KG1 (cell line): ENCODE measurements at regions not wholly inside any gene's neighbourhood (a gene's known extent, or its start where the extent isn't known, plus 50 kb on each side); places are given as distances from the start of the nearest gene placed in this dataset.
A peak's percentile ranks its signal among the peaks of the same experiment; 100 is the strongest.
"Not testable (repeated sequence)": the region's sequence is repeated elsewhere in the genome, so short reads cannot be mapped to it uniquely, and the experiment has no call there.

Experiments
- DNase-seq: peaks from one replicate; lab custom pipeline; 2025; lab: John Stamatoyannopoulos, UW

DNA sequence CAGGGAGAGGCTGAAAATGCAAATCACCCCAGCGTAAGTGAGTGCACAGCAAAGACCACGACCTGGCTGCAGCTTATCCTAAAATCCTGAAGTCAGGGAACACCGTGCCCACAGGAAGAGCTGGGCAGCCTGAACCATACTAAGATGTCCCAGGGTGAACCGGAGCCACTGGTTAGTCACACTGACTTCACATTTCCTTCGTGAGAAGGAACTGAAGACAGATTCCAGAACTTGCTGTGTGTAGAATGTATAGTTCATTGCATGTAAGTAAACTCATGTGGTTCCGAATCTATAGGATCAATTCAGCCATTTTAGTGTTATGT lies 84.6 kb upstream of the NDUFV2 start:
- DNase-seq, result peak; percentile 11

GRCh38 chr18:9019135-9019534 lies 83.4 kb upstream of the NDUFV2 start:
- DNase-seq, result no peak

DNA sequence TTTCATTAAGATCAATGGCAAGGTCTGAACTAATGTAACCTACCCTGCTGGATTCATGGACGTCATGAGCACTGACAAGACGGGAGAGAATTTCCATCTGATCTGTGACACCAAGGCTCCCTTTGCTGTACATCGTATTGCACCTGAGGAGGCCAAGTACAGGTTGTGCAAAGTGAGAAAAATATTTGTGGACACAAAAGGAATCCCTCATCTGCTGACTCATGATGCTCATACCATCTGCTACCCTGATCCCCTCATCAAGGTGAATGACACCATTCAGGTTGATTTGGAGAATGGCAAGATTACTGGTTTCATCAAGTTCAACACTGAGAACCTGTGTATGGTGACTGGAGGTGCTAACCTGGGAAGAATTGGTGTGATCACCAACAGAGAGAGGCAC lies 82.3 kb upstream of the NDUFV2 start:
- DNase-seq, result no peak

DNA sequence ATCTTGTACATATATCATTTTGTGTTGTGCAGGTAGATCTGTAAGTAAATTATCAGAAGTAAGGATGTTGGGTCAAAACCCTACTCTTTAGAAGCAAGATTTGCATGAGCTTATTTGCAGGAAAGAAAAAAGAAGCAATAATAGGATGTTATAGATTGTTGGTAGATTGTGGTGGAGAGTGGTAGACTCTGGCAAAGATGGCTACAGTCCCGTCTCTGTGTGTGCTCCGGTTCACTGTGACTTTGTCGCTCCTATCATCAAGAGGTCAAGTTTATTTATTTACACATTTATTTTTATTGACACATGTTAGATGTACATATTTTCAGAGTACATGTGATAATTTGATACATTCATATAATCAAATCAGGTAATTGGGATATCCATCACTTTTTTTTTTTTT lies 81.0 kb upstream of the NDUFV2 start:
- no peak for DNase-seq

GRCh38 chr18:9022397-9023155 lies 79.9 kb upstream of the NDUFV2 start:
- DNase-seq, result no peak

DNA sequence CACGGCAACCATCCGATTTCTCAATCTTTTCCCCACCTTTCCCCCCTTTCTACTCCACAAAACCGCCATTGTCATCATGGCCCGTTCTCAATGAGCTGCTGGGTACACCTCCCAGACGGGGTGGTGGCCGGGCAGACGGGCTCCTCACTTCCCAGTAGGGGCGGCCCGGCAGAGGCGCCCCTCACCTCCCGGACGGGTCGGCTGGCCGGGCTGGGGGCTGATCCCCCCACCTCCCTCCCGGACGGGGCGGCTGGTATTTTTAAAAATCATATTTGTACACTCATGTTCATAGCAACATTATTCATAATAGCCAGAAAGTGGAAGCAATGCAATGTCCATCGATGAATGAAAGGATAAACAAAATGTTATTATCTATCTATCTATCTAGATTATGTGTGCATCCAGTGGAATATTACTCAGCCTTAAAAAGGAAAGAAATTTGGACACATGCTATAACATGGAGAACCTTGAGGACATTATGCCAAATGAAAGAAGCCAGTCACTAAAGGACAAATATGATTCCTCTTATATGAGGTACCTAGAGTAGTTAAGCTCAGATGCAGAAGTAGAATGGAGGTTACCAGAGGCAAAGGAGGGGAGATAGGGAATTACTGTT lies 78.4 kb upstream of the NDUFV2 start:
- not testable (repeated sequence) for DNase-seq

DNA sequence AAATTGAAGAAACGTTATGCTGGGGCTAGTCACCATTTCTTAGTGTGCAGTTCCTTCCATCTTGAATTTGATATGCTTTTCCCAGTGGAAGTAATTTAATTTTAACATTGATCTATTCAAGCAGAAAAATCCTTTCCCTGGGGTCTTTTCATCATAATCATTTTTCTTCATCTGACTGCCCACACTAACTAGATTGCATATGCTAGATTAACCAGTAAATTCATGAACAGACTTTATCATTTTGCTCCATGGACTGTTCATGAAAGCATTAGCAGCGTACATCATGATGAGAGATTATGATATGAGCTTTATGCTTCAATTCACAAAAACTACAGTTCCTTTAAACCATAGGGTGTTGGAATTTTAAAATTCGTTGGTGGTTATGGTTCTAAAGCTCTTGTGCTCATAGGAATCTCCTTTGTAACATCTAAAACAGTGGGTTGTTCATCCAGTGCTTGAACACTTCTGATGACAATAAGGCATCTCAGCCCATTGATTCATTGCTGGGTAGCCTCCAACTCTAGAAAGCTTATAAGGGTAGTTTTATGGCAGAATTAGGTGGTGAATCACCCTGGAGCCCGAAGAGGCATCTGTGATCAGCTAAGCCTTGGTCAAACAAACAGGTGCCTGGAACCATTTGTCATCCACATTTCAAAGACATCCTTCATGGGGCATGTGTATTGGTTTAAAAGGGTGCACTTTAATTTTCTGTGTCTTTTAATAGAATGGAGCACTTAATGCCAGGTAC lies 77.2 kb upstream of the NDUFV2 start:
- no peak for DNase-seq

- no peak for DNase-seq
Measured at GRCh38 chr18:9029131-9029530, 73.4 kb upstream of the NDUFV2 start.

DNA sequence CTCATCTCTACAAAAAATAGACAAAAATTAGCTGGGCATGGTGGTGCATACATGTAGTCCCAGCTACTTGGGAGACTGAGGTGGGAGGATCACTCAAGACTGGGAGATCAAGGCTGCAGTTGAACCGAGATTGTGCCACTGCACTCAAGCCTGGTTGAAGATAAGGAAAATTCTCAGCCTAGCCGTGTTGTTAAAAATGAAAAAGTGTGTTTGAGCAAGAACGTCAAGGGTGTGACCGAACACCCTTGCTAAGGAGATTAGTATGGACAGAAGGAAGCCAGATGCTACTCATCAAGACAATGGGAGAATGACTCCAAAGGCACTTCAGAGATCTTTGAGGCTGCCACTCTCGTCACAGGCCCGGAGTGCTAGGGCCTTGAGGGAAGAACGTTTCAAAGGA lies 70.0 kb upstream of the NDUFV2 start:
- DNase-seq, result no peak

- DNase-seq, result no peak
Measured at GRCh38 chr18:9038277-9038871, 64.1 kb upstream of the NDUFV2 start.

- DNase-seq, result no peak
Measured at GRCh38 chr18:9039441-9040071, 62.9 kb upstream of the NDUFV2 start.

DNA sequence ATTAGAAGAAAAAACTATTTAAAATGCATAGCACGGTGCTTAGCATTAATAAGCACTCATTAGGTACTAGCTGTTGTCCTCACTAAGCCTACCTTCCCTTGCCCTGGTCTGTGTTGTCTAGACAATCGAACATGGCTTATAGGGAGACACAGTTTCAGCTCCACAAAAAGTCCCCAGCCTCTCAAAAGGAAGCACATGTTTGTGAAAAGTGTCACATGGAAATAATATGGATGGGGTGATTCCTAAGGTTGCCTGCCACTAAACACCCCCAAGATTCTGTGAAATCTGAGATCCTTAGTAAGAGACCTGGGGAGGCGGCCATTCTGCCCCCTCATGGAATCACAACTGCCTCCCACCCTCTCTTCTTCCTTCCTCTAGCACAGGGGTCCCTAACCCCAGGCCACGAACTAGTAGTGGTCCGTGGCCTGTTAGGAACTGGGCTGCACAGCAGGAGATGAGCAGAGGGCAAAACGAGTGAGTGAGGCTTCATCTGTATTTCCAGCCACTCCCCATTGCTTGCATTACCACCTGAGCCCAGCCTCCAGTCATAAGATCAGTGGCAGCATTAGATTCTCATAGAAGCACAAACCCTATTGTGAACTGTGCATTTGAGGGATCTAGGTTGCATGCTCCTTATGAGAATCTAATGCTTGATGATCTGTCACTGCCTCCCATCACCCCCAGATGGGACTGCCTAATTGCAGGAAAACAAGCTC lies 59.6 kb upstream of the NDUFV2 start:
- DNase-seq, result no peak

- DNase-seq, result no peak
Measured at GRCh38 chr18:9043581-9043980, 58.9 kb upstream of the NDUFV2 start.

GRCh38 chr18:9047715-9048114 lies 54.8 kb upstream of the NDUFV2 start:
- DNase-seq, result no peak

GRCh38 chr18:9048236-9048635 lies 54.3 kb upstream of the NDUFV2 start:
- DNase-seq, result no peak

- DNase-seq, result no peak
Measured at GRCh38 chr18:9048808-9049494, 53.5 kb upstream of the NDUFV2 start.

GRCh38 chr18:9049495-9049809 lies 53.0 kb upstream of the NDUFV2 start:
- no peak for DNase-seq

GRCh38 chr18:9050628-9051284 lies 51.7 kb upstream of the NDUFV2 start:
- DNase-seq, result not testable (repeated sequence)
